ENCODE measurements at regions not wholly inside any gene's neighbourhood (a gene's known extent, or its start where the extent isn't known, plus 50 kb on each side); places are given as distances from the start of the nearest gene placed in this dataset.
A peak's percentile ranks its signal among the peaks of the same experiment; 100 is the strongest.
"Not testable (repeated sequence)": the region's sequence is repeated elsewhere in the genome, so short reads cannot be mapped to it uniquely, and the experiment has no call there.

- DNase-seq = not testable (repeated sequence)
Observed at GRCh38 chr4:52157071-52157470, 106.0 kb downstream of the SPATA18 start.

- DNase-seq = peak; percentile 1
Observed at GRCh38 chr4:52157641-52158316, 106.7 kb downstream of the SPATA18 start.

GRCh38 chr4:52160859-52161258, 109.8 kb downstream of the SPATA18 start:
- no peak for DNase-seq

GRCh38 chr4:52164116-52164515, 113.0 kb downstream of the SPATA18 start:
- no peak for DNase-seq

GRCh38 chr4:52172166-52172565, 121.1 kb downstream of the SPATA18 start:
- no peak for DNase-seq

GRCh38 chr4:52173470-52174045, 122.5 kb downstream of the SPATA18 start:
- DNase-seq = peak; percentile 4

- no peak for DNase-seq
Observed at GRCh38 chr4:52187603-52188002, 136.5 kb downstream of the SPATA18 start.

GRCh38 chr4:52192001-52192400, 140.9 kb downstream of the SPATA18 start:
- DNase-seq = no peak

GRCh38 chr4:52192721-52193135, 141.6 kb downstream of the SPATA18 start:
- DNase-seq = no peak

- DNase-seq = no peak
Observed at GRCh38 chr4:52195869-52196268, 144.8 kb downstream of the SPATA18 start.

GRCh38 chr4:52196606-52197130, 145.6 kb downstream of the SPATA18 start:
- no peak for DNase-seq

GRCh38 chr4:52197306-52197705, 146.2 kb downstream of the SPATA18 start:
- DNase-seq = no peak

- no peak for DNase-seq
Observed at GRCh38 chr4:52198294-52198693, 147.2 kb downstream of the SPATA18 start.

- DNase-seq = peak; percentile 73
Observed at GRCh38 chr4:52199574-52200338, 148.7 kb downstream of the SPATA18 start.

- no peak for DNase-seq
Observed at GRCh38 chr4:52200339-52200725, 149.2 kb downstream of the SPATA18 start.

GRCh38 chr4:52201715-52202114, 150.6 kb downstream of the SPATA18 start:
- peak; percentile 22 for DNase-seq

- no peak for DNase-seq
Observed at GRCh38 chr4:52202251-52202779, 151.2 kb downstream of the SPATA18 start.

GRCh38 chr4:52202931-52203330, 151.8 kb downstream of the SPATA18 start:
- DNase-seq = no peak

GRCh38 chr4:52203351-52203750, 152.2 kb downstream of the SPATA18 start:
- DNase-seq = no peak

GRCh38 chr4:52204921-52205320, 153.8 kb downstream of the SPATA18 start:
- DNase-seq = no peak

- not testable (repeated sequence) for DNase-seq
Observed at GRCh38 chr4:52207146-52207545, 156.0 kb downstream of the SPATA18 start.

- no peak for DNase-seq
Observed at GRCh38 chr4:52212702-52213101, 161.6 kb downstream of the SPATA18 start.

- no peak for DNase-seq
Observed at GRCh38 chr4:52231526-52231925, 180.4 kb downstream of the SPATA18 start.

All from EL (cell line).